BJ (cell line): ENCODE measurements at regions not wholly inside any gene's neighbourhood (a gene's known extent, or its start where the extent isn't known, plus 50 kb on each side); places are given as distances from the start of the nearest gene placed in this dataset.

Experiments used
- CTCF ChIA-PET: fragments of 350-600 bp; formaldehyde crosslinking; extraction: SDS; loops from one replicate; lab custom pipeline; 2021; ENCODE audit warnings: antibody characterized with exemption, inconsistent platforms; lab: Yijun Ruan, JAX
- POLR2A ChIA-PET: fragments of 300-600 bp; sonication (Branson Sonifier 250); formaldehyde crosslinking; extraction: SDS; loops from one replicate; lab custom pipeline; 2021; ENCODE audit warnings: antibody characterized with exemption; lab: Charles Lee
- DNase-seq: peaks from one replicate; pipeline ENCODE4 v3.0.0-alpha.2; 2011; ENCODE audit warnings: low read depth
- H3K27me3 ChIP-seq: 2 replicates; pipeline ENCODE4 v1.6.0; 2011; ENCODE audit warnings: low read length; ENCODE audit not compliant: control insufficient read depth, insufficient read depth
- H3K36me3 ChIP-seq: 2 replicates; pipeline ENCODE4 v1.5.1; 2011; ENCODE audit warnings: low read length; ENCODE audit not compliant: control insufficient read depth, insufficient read depth
- H3K4me3 ChIP-seq: 2 replicates; pipeline ENCODE4 v1.5.1; 2011; ENCODE audit warnings: low read depth, mild to moderate bottlenecking, control low read depth, low read length
- CTCF ChIP-seq: IDR thresholded peaks from 2 replicates; pipeline ENCODE4 v1.5.1; 2011; ENCODE audit warnings: low read depth, mild to moderate bottlenecking, control low read depth, inconsistent platforms, low read length, moderate library complexity; ENCODE audit not compliant: insufficient read depth

GRCh38 chr1:168892931-168893330 is 163.9 kb upstream of the DPT start:
- ChIA-PET POLR2A (no interaction called here), CTCF (no interaction called here)
- DNase-seq = no peak

GRCh38 chr1:168893359-168893801 is 164.4 kb upstream of the DPT start:
- CTCF ChIA-PET = no interaction called here
- Histone ChIP-seq H3K36me3 (no peaks in the 10 kb centered on the region), H3K4me3 (no peak overlapping the region), H3K27me3 (no peaks in the 10 kb centered on the region)
- TF ChIP-seq CTCF = no peak
- POLR2A ChIA-PET = no interaction called here
- DNase-seq = no peak

More at GRCh38 chr1:168892931-168893330, 163.9 kb upstream of the DPT start:
- TF ChIP-seq CTCF = no peak
- H3K4me3 ChIP-seq = no peak overlapping the region
- no peaks in the 10 kb centered on the region for H3K36me3 ChIP-seq
- no peaks in the 10 kb centered on the region for H3K27me3 ChIP-seq

- no peak for DNase-seq
- Histone ChIP-seq H3K36me3 (no peaks in the 10 kb centered on the region), H3K27me3 (no peaks in the 10 kb centered on the region), H3K4me3 (no peak overlapping the region)
- ChIA-PET CTCF (no interaction called here), POLR2A (no interaction called here)
- TF ChIP-seq CTCF = no peak
Measured at GRCh38 chr1:168894397-168894903, 165.4 kb upstream of the DPT start.

- H3K4me3 ChIP-seq = no peak overlapping the region
- H3K27me3 ChIP-seq = no peaks in the 10 kb centered on the region
- CTCF ChIA-PET = interaction anchor here (1.2 kb wide), 1 partner anchor 17 kb away, joined by 4 read pairs; no protein-coding TSS in a partner anchor
- POLR2A ChIA-PET = no interaction called here
- DNase-seq = no peak
- H3K36me3 ChIP-seq = no peaks in the 10 kb centered on the region
- TF ChIP-seq CTCF = no peak
Measured at GRCh38 chr1:168897249-168897648, 168.2 kb upstream of the DPT start.

- no peak for DNase-seq
- Histone ChIP-seq H3K27me3 (no peaks in the 10 kb centered on the region), H3K36me3 (no peaks in the 10 kb centered on the region), H3K4me3 (no peak overlapping the region)
- ChIA-PET CTCF (no interaction called here), POLR2A (no interaction called here)
- no peak for TF ChIP-seq CTCF
Measured at GRCh38 chr1:168903237-168903830, 174.3 kb upstream of the DPT start.
